DOHH2 (cell line): ENCODE measurements at regions not wholly inside any gene's neighbourhood (a gene's known extent, or its start where the extent isn't known, plus 50 kb on each side); places are given as distances from the start of the nearest gene placed in this dataset.

Experiments
- H3F3A ChIP-seq: fragments of 200-600 bp; sonication (generic), shearing (Covaris generic); 2 replicates; pipeline ENCODE4 v1.6.0; 2016; ENCODE audit warnings: antibody characterized with exemption, mild to moderate bottlenecking; ENCODE audit not compliant: control insufficient read depth, insufficient read depth
- H3K27ac ChIP-seq: fragments of 200-600 bp; sonication (generic); 2 replicates; pipeline ENCODE4 v1.5.1; 2014; ENCODE audit warnings: low read depth, mild to moderate bottlenecking, low read length, moderate library complexity
- H3K27me3 ChIP-seq: fragments of 200-600 bp; sonication (generic); 2 replicates; pipeline ENCODE4 v1.6.1; 2014; ENCODE audit warnings: mild to moderate bottlenecking, low read length, mixed read lengths; ENCODE audit not compliant: control insufficient read depth
- H3K36me3 ChIP-seq: fragments of 200-600 bp; sonication (generic); 2 replicates; pipeline ENCODE4 v1.6.1; 2014; ENCODE audit warnings: mild to moderate bottlenecking, low read length, moderate library complexity, mixed read lengths; ENCODE audit not compliant: control insufficient read depth
- H3K4me1 ChIP-seq: fragments of 200-600 bp; sonication (generic); 2 replicates; pipeline ENCODE4 v1.6.1; 2014; ENCODE audit warnings: mild to moderate bottlenecking, low read length, mixed read lengths; ENCODE audit not compliant: control insufficient read depth
- H3K4me2 ChIP-seq: fragments of 200-600 bp; sonication (generic); 2 replicates; pipeline ENCODE4 v1.6.0; 2014; ENCODE audit warnings: mild to moderate bottlenecking, low read length, moderate library complexity
- H3K4me3 ChIP-seq: fragments of 200-600 bp; sonication (generic); 2 replicates; pipeline ENCODE4 v1.5.1; 2014; ENCODE audit warnings: mild to moderate bottlenecking, low read length, mixed read lengths
- H3K79me2 ChIP-seq: fragments of 200-600 bp; sonication (generic); 2 replicates; pipeline ENCODE4 v1.6.1; 2014; ENCODE audit warnings: mild to moderate bottlenecking, low read length, mixed read lengths; ENCODE audit not compliant: control insufficient read depth
- H3K9me2 ChIP-seq: fragments of 200-600 bp; sonication (generic); replicated peaks from 2 replicates; pipeline ENCODE4 v1.6.1; 2014; ENCODE audit warnings: mild to moderate bottlenecking, low read length, mixed read lengths; ENCODE audit not compliant: control insufficient read depth
- H3K9me3 ChIP-seq: fragments of 200-600 bp; sonication (generic); 2 replicates; pipeline ENCODE4 v1.6.1; 2014; ENCODE audit warnings: antibody characterized with exemption, low read length, mixed read lengths; ENCODE audit not compliant: control insufficient read depth, insufficient read depth
- H4K20me1 ChIP-seq: fragments of 200-600 bp; sonication (generic); 2 replicates; pipeline ENCODE4 v1.6.0; 2014; ENCODE audit warnings: low read depth, mild to moderate bottlenecking, antibody characterized with exemption, low read length, moderate library complexity; ENCODE audit not compliant: control insufficient read depth, insufficient read depth
- CTCF ChIP-seq: fragments of 200-600 bp; sonication (generic); IDR thresholded peaks from one replicate; pipeline ENCODE4 v1.5.1; 2014; ENCODE audit warnings: antibody characterized with exemption, mild to moderate bottlenecking, low read depth, low read length; ENCODE audit not compliant: poor library complexity, severe bottlenecking
- EZH2phosphoT487 ChIP-seq: fragments of 200-600 bp; sonication (generic); IDR thresholded peaks from 2 replicates; pipeline ENCODE4 v1.6.1; 2017; ENCODE audit warnings: borderline replicate concordance, mild to moderate bottlenecking, antibody characterized with exemption, low read length, moderate library complexity, mixed read lengths

- TF ChIP-seq EZH2phosphoT487 (no peak), CTCF (no peak)
- Histone ChIP-seq H3K36me3 (no peaks in the 10 kb centered on the region), H3K4me1 (no peaks in the 10 kb centered on the region), H3K79me2 (no peaks in the 10 kb centered on the region), H3K4me3 (no peak overlapping the region), H4K20me1 (no peaks in the 10 kb centered on the region), H3K4me2 (no peak overlapping the region), H3K27ac (no peak overlapping the region), H3K27me3 (no peaks in the 10 kb centered on the region), H3K9me2 (no peaks in the 10 kb centered on the region), H3K9me3 (no peaks in the 10 kb centered on the region), H3F3A (0 out of 2 replicates have a peak, but pooled peaks cover 2% of the 10 kb centered on the region)
These were observed 108.1 kb upstream of the TIAM2 start for GRCh38 chr6:154887051-154887450.

- Histone ChIP-seq H4K20me1 (no peaks in the 10 kb centered on the region), H3K79me2 (no peaks in the 10 kb centered on the region), H3F3A (0 out of 2 replicates have a peak, but pooled peaks cover 2% of the 10 kb centered on the region), H3K4me2 (no peak overlapping the region), H3K4me1 (no peaks in the 10 kb centered on the region), H3K27ac (no peak overlapping the region), H3K36me3 (no peaks in the 10 kb centered on the region), H3K9me3 (no peaks in the 10 kb centered on the region), H3K27me3 (no peaks in the 10 kb centered on the region), H3K4me3 (no peak overlapping the region), H3K9me2 (no peaks in the 10 kb centered on the region)
- TF ChIP-seq CTCF (no peak), EZH2phosphoT487 (no peak)
These were observed 106.5 kb upstream of the TIAM2 start for GRCh38 chr6:154888421-154889295.

GRCh38 chr6:154890874-154891273 is 104.2 kb upstream of the TIAM2 start:
- Histone ChIP-seq H3K4me3 (no peak overlapping the region), H3K9me2 (no peaks in the 10 kb centered on the region), H3K9me3 (no peaks in the 10 kb centered on the region), H3K4me2 (no peak overlapping the region), H3K27ac (no peak overlapping the region), H3K4me1 (no peaks in the 10 kb centered on the region), H3K79me2 (no peaks in the 10 kb centered on the region), H4K20me1 (no peaks in the 10 kb centered on the region), H3K27me3 (no peaks in the 10 kb centered on the region), H3K36me3 (no peaks in the 10 kb centered on the region), H3F3A (no peaks in the 10 kb centered on the region)
- TF ChIP-seq EZH2phosphoT487 (no peak), CTCF (no peak)
